Left renal cortex interstitium (tissue), 4 donors: ENCODE measurements at regions not wholly inside any gene's neighbourhood (a gene's known extent, or its start where the extent isn't known, plus 50 kb on each side); places are given as distances from the start of the nearest gene placed in this dataset.

Experiments used
- DNase-seq, 4 donors: peaks; one replicate each; pipeline ENCODE4 v3.0.0-alpha.2; 2013; ENCODE audit warnings: low read depth in 4 of 4, low spot score in 2 of 4, missing footprints in 1 of 4

- no peak for DNase-seq
Observed at GRCh38 chr5:175288048-175288621, 155.8 kb downstream of the DRD1 start.

- no peak for DNase-seq
Observed at GRCh38 chr5:175286981-175287380, 157.0 kb downstream of the DRD1 start.

GRCh38 chr5:175285261-175285660, 158.7 kb downstream of the DRD1 start:
- DNase-seq: no peak

GRCh38 chr5:175284806-175285205, 159.2 kb downstream of the DRD1 start:
- no peak for DNase-seq

- DNase-seq: no peak
Observed at GRCh38 chr5:175282611-175283225, 161.3 kb downstream of the DRD1 start.

GRCh38 chr5:175281714-175282113, 162.3 kb downstream of the DRD1 start:
- DNase-seq: no peak

GRCh38 chr5:175281257-175281656, 162.7 kb downstream of the DRD1 start:
- no peak for DNase-seq

GRCh38 chr5:175279506-175279905, 164.5 kb downstream of the DRD1 start:
- no peak for DNase-seq

- DNase-seq: no peak
Observed at GRCh38 chr5:175275748-175276147, 168.2 kb downstream of the DRD1 start.

DNA sequence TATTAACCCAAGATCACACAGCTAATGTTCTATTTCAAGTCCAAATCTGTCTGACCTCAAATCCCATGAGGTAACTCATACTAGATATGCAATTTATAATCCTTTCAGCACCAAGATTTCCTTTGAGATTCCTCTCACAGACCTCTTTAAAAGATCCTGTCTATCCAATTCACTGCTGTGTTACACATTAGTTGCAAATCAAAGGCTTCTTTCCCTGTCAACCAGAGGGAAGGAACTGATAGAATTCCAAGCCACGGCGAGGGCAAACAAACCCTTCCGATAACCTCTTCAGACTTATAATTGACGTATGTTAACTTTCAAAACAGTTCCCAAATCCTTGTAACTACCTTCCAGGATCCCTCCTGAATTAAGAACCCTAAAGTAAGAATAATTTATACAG, 168.9 kb downstream of the DRD1 start:
- DNase-seq: no peak

GRCh38 chr5:175274171-175274570, 169.8 kb downstream of the DRD1 start:
- DNase-seq: no peak

DNA sequence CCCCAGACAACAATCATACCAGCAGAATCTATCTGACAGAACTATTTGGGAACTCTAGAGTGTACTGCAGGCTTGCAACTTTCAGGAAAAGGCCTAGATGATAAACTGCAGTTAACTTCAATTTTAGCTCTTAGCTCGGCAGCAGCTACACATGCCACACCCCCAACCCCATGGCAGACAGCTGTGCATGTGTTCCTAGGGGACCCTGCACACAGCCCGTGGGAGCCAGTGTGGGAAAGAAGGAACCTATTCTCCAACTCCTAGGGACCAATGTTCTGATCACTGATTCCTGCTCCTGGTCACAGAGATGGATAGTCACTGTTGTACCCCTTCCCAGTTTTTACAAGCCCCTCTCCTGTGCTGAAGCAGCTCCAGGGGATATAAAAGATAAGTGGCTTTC, 179.6 kb downstream of the DRD1 start:
- DNase-seq: no peak

GRCh38 chr5:175263776-175264175, 180.2 kb downstream of the DRD1 start:
- no peak for DNase-seq

GRCh38 chr5:175261526-175261925, 182.5 kb downstream of the DRD1 start:
- no peak for DNase-seq

GRCh38 chr5:175261037-175261436, 182.9 kb downstream of the DRD1 start:
- DNase-seq: no peak

DNA sequence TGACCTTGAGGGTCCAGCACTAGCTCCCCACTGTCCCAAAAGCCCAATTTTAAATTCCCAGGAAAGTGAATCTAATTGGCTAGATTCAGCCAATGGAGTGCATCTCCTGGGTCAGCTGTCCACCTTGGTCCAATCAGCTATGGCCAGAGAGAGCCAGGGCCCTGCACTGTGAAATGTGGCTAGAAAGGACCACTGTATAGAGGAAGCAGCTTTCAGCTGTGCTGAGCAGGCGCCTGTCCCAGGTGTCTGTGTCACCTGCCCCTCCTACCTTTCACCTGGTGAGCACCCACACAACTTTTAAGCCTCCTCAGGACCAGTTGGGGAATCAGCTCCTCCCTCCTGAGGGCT, 186.2 kb downstream of the DRD1 start:
- DNase-seq: no peak

DNA sequence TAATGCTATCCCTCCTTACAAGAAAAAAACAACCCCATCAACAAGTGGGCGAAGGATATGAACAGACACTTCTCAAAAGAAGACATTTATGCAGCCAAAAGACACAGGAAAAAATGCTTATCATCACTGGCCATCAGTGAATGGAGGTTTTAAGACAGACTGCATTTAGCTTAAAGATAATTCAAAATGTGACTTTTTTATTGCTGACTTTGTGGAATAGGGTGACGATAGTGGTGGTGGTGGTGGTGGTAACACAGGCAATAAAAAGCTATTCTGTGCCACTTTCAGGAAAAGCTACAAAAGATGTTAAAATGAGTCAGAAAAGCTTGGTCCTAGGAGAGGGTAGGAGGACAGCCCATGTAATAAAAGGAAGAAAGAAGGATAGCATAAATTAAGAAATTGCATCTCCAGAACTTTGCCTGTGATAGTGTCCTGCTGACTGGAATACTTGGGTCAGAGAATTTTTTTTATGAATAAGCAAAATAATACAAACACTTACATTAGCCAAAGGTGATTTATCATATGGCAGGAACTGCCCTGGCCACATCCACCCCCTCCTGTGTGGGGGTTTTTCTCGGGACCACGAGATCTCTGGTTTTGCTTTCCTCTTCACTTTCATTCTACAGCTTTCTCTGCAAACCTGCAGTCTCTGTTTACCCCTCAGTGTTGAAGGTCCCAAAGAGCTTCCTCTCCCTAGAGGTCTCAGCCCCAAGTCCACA, 186.7 kb downstream of the DRD1 start:
- DNase-seq: no peak

- DNase-seq: no peak
Observed at GRCh38 chr5:175254155-175254554, 189.8 kb downstream of the DRD1 start.

DNA sequence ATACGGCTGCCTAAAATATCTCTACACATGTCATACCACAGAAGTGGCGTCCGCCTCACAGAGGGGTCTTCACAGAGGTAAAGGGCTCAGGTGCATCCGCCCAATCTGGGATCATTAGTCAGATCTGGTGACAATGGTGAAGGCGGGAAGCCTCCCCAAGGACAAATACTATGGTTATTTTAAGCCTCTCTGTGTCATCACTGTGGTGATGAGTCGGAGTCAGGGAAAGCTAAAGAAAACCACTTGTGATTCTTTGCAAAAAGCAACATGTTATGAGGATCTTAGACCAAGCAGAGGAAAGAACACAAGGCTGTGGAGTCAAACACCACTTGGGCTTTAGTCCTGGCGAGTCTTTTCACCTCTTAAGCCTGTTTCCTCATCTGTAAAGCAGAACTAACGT, 190.4 kb downstream of the DRD1 start:
- no peak for DNase-seq

DNA sequence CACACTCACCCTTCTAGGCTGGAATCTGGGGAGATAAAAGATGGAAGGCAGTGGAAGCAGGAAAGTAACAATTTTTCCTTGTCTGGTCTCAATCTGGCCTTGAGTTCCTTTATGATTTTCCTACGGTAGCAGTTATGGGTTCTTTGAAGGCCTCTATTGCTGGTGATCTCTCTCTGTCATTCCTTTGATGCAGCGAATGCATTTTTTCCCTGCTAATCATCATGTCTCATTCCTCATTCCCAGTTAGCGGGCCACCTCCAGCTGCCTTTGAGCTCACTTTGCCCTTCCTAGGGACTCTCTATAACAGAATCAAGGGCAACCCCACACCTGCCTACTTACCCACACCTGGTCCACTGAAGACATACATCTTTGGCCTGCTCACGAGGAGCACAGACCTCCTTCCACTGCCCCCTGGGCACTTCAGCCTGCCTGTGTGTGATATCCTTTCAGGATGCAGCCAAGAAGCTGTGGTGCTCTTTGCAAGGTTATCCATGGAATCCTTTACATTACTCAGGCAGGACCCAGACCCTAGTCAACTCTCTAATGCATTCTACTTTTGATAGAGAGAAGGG, 191.7 kb downstream of the DRD1 start:
- no peak for DNase-seq

DNA sequence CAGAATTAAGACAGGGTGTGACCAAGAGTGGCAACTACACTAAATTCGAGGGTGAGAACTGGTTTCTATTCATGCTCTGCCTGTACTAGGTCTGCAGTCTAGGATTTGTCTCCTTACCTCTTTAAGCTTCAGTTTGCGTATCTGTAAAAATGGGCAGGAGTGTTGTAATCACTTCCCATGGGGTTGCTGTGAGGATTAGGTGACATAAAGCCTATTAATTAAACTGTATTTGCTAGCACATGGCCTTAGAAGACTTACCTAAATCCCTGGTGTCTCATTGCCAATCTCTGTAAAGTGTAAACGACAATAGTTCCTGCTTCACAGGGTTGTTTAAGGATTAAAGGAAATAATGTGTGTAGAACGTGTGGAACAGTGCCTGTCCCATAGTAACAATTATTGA, 193.6 kb downstream of the DRD1 start:
- DNase-seq: no peak

DNA sequence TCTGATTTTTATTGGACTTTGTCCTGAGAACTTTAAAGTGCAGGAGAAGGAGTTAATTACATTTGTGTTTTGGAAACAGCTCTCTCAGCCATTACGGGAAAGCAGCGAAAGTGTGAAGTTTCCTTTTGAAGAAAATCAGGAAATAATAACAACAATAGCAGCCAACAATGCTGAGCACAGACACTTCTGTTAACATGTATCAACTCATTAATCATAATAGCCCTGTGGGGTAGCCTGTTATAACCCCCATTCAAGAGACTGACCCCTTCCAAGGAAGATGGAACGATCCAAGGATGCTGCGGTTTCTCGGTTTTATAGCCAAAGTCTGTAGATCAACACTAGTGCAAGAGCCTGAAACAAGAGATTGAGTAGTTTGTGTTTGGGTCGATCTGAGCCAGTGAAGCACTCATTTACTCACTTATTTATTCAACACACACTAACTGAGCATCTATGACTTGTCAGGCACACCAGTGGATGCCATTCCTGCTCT, 195.5 kb downstream of the DRD1 start:
- DNase-seq: no peak
